ENCODE measurements at regions not wholly inside any gene's neighbourhood (a gene's known extent, or its start where the extent isn't known, plus 50 kb on each side); places are given as distances from the start of the nearest gene placed in this dataset.
"Not testable (repeated sequence)": the region's sequence is repeated elsewhere in the genome, so short reads cannot be mapped to it uniquely, and the experiment has no call there.

DNA sequence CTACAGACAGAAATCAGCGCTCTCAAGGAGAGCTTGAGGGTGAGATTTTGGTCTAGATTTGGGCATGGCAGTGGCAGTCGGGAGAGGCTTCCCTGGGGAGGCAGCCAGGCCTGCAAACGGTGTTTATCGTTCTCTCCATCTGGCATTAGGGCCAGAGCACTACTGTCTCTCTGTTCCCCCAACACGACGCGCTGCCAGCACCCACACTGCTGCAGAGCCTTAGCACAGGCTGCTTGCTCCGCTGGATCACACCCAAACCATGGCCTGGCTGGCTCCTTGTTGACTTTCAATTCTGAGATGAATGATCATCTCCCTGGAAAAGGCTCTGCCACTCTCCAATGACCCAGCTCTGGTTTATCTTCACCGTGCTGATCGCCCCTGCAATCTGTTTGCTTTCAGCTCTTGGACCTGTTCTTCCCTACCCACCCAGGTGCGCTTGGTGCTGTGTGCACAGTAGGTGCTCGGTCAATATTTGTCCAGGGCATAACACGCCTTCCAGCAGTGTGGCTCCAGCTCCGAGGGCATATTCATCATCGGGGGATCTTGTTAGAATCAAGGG lies 106.1 kb downstream of the TFAP2C start:
- peaks cover under 1% of the 10 kb centered on the region; the same call in 1 of the 2 replicates for H3K27me3 ChIP-seq (ENCODE audit: control insufficient read depth, insufficient read depth, low read length)
- ChIA-PET POLR2A (no interaction called here), CTCF (no interaction called here)

DNA sequence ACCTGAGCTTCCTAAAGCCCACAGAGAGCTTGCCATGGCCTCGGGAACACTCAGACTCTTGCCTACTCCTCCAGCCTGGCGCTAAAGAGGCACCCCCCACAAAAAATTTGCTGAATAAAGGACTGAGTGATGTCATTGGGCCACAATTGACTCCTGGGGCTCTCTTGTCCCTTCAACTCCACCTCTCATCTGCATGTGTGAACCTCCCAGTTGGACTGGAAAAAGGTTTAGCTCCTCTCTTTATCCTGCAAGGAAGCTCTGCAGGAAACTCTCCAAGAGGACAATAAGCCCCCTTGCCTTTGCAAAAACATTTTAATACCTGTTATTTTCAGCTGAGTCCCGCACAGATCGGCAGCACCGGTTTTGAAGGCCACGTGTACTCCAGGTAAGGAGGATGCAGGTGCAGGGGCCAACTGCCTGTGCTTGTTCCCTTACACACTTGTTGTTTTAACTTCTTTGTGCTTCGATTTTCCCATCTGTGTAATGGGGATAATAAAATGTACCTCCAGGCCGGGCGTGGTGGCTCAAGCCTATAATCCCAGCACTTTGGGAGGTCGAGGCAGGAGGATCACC lies 107.3 kb downstream of the TFAP2C start:
- no peak overlapping the region for H3K4me3 ChIP-seq (ENCODE audit: low read depth, low read length)
- DNase-seq (ENCODE audit: low read depth) = no peak
- CTCF ChIA-PET = no interaction called here
- POLR2A ChIA-PET = no interaction called here
- TF ChIP-seq, protein P1, sequence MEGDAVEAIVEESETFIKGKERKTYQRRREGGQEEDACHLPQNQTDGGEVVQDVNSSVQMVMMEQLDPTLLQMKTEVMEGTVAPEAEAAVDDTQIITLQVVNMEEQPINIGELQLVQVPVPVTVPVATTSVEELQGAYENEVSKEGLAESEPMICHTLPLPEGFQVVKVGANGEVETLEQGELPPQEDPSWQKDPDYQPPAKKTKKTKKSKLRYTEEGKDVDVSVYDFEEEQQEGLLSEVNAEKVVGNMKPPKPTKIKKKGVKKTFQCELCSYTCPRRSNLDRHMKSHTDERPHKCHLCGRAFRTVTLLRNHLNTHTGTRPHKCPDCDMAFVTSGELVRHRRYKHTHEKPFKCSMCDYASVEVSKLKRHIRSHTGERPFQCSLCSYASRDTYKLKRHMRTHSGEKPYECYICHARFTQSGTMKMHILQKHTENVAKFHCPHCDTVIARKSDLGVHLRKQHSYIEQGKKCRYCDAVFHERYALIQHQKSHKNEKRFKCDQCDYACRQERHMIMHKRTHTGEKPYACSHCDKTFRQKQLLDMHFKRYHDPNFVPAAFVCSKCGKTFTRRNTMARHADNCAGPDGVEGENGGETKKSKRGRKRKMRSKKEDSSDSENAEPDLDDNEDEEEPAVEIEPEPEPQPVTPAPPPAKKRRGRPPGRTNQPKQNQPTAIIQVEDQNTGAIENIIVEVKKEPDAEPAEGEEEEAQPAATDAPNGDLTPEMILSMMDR (IDR thresholded peaks at IDR 0.05; ENCODE audit: insufficient read depth, low read depth, low read length) = no peak
- H3K27me3 ChIP-seq (ENCODE audit: control insufficient read depth, insufficient read depth, low read length) = peaks cover 3% of the 10 kb centered on the region; the same call in 1 of the 2 replicates
- H3K36me3 ChIP-seq (ENCODE audit: control insufficient read depth, insufficient read depth, low read length) = no peaks in the 10 kb centered on the region

More for the DNA sequence above, 106.1 kb downstream of the TFAP2C start:
- TF ChIP-seq, protein P1 (IDR thresholded peaks at IDR 0.05; ENCODE audit: insufficient read depth, low read depth, low read length) = no peak
- DNase-seq (ENCODE audit: low read depth) = no peak
- H3K36me3 ChIP-seq (ENCODE audit: control insufficient read depth, insufficient read depth, low read length) = no peaks in the 10 kb centered on the region
- no peak overlapping the region for H3K4me3 ChIP-seq (ENCODE audit: low read depth, low read length)

DNA sequence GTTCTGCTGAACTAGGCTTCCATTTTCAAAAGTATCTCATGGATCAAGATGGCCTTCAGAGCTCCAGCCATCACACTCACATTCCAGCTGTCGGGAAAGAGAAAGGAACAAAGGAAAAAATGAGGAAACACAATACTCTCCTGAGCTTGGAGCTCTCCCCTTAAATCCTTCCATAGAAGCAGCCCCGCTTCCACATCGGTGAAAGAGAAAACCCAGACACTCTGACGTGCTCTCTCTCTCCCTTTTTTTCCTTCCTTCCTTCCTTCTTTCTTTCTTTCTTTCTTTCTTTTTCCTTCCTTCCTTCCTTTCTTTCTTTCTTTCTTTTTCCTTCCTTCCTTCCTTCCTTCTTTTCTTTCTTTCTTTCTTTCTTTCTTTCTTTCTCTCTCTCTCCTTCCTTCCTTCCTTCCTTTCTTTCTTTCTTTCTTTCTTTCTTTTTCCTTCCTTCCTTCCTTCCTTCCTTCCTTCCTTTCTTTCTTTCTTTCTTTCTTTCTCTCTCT lies 115.3 kb downstream of the TFAP2C start:
- not testable (repeated sequence) for DNase-seq (ENCODE audit: low read depth)
- CTCF ChIA-PET = interaction anchor here (0.6 kb wide), 1 partner anchor 46 kb away, joined by 3 read pairs; no protein-coding TSS in a partner anchor

DNA sequence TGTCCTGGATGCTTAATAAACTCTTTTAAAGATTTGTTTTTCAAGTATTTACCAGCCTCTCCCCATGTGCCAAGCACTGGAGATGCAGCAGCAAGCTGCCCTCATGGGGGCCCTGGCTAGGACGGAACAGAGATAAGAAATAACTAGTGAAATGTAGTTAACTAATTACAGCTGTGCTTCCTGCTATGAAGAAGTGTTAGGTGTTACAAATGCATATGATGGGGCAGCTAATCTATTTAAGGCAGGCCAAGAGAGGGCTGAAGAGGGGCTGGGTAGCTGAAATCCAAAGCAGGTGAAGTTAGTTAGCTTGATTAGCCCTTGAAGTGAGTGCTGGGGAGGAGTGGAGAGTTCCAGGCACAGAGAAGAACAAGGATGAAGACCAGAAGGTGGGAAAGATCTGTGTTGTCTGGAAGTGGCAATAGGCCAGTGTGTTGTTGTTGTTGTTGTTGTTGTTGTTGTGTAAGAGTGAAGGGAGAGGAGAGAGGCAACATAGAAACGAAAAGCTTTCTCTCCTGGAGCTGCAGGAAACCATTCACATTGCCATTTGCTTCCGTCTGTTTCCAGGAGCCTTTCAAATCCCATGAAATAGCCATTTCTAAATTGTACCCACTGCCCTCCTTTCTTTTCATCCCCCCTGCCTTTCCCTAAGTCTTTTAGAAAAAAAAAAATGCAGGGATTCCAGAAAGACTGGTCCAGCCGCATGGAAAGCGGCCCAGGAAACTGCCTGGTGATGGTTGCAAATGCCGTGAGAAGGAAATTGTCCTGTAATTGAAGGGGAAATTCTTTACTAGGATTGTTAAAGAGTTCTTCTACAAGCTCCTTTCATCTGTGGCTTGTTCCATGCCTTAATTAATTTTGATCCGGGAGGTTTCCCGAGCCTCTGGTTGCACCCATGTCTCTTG lies 119.6 kb downstream of the TFAP2C start:
- POLR2A ChIA-PET = no interaction called here
- CTCF ChIA-PET = interaction anchor here (1.0 kb wide), 1 partner anchor 8 kb away, joined by 3 read pairs; no protein-coding TSS in a partner anchor
- Histone ChIP-seq H3K27me3 (ENCODE audit: control insufficient read depth, insufficient read depth, low read length) (peaks cover 3% of the 10 kb centered on the region; the same call in 1 of the 2 replicates), H3K36me3 (ENCODE audit: control insufficient read depth, insufficient read depth, low read length) (no peaks in the 10 kb centered on the region), H3K4me3 (ENCODE audit: low read depth, low read length) (no peak overlapping the region)
- no peak for DNase-seq (ENCODE audit: low read depth)
- TF ChIP-seq, protein P1 (IDR thresholded peaks at IDR 0.05; ENCODE audit: insufficient read depth, low read depth, low read length) = no peak

More for the DNA sequence above, 115.3 kb downstream of the TFAP2C start:
- H3K27me3 ChIP-seq (ENCODE audit: control insufficient read depth, insufficient read depth, low read length); H3K36me3 ChIP-seq (ENCODE audit: control insufficient read depth, insufficient read depth, low read length); H3K4me3 ChIP-seq (ENCODE audit: low read depth, low read length); POLR2A ChIA-PET: not testable (repeated sequence)

- DNase-seq (ENCODE audit: low read depth) = no peak
- TF ChIP-seq, protein P1 (IDR thresholded peaks at IDR 0.05; ENCODE audit: insufficient read depth, low read depth, low read length) = no peak
- H3K27me3 ChIP-seq (ENCODE audit: control insufficient read depth, insufficient read depth, low read length) = peaks cover 3% of the 10 kb centered on the region; the same call in 1 of the 2 replicates
- no peak overlapping the region for H3K4me3 ChIP-seq (ENCODE audit: low read depth, low read length)
- ChIA-PET CTCF (no interaction called here), POLR2A (no interaction called here)
- no peaks in the 10 kb centered on the region for H3K36me3 ChIP-seq (ENCODE audit: control insufficient read depth, insufficient read depth, low read length)
Measured at GRCh38 chr20:56750430-56750829, 121.3 kb downstream of the TFAP2C start.
